ENCODE measurements at regions not wholly inside any gene's neighbourhood (a gene's known extent, or its start where the extent isn't known, plus 50 kb on each side); places are given as distances from the start of the nearest gene placed in this dataset.

DNA sequence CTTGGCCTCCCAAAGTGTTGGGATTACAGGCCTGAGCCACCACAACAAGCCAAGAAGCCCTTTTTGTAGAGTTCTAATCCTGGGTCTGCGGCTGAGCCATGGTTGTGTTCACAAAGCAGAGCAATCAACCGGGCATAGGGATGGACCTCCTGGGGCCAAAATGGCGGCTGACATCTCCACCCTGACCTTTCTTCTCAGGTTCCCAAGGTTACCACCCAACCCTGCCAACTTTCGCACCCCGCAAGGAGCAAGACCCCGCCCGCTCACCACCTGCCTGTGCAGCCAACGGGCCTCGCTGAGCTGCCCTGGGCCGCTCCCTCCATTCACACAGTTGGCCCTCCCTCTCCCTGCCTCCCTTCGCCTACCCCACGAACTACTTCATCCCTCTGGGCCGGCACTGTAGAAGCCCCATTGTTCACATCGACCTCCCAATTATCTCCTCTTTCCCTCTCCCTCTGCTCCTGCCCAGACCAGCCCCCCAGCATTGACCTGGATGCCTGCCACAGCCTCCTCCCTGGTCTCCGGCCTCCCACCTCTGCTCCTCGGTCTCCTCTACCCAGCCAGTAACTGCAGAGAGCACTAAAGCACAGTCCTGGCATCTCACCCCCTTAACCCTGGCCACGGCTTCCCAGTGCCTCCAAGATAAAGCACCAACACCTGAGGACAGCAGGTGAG, 62.0 kb upstream of the TFRC start:
- Mint-ChIP-seq H3K27me3 (ENCODE audit: insufficient read depth) (peaks cover 6% of the 10 kb centered on the region), H3K4me1 (peaks cover 5% of the 10 kb centered on the region), H3K9me3 (peaks cover 14% of the 10 kb centered on the region), H3K4me3 (no peak overlapping the region), H3K27ac (no peak overlapping the region), H3K36me3 (ENCODE audit: low read depth) (no peaks in the 10 kb centered on the region)
- H3K27ac ChIP-seq (ENCODE audit: low read depth, low read length) = no peak overlapping the region
- DNase-seq = no peak
- no peak overlapping the region for H3K4me3 ChIP-seq (ENCODE audit: low read length)
- H3K9ac ChIP-seq (ENCODE audit: extremely low read depth, low read length, poor library complexity, severe bottlenecking) = no peak overlapping the region
- no peaks in the 10 kb centered on the region for H3K9me3 ChIP-seq (ENCODE audit: control insufficient read depth, low read length)
- no peaks in the 10 kb centered on the region for H3K4me1 ChIP-seq (ENCODE audit: control insufficient read depth, insufficient read depth, low read length)
- H3K36me3 ChIP-seq (ENCODE audit: control insufficient read depth, insufficient read depth, low read length) = no peaks in the 10 kb centered on the region
- TF ChIP-seq, protein P1, sequence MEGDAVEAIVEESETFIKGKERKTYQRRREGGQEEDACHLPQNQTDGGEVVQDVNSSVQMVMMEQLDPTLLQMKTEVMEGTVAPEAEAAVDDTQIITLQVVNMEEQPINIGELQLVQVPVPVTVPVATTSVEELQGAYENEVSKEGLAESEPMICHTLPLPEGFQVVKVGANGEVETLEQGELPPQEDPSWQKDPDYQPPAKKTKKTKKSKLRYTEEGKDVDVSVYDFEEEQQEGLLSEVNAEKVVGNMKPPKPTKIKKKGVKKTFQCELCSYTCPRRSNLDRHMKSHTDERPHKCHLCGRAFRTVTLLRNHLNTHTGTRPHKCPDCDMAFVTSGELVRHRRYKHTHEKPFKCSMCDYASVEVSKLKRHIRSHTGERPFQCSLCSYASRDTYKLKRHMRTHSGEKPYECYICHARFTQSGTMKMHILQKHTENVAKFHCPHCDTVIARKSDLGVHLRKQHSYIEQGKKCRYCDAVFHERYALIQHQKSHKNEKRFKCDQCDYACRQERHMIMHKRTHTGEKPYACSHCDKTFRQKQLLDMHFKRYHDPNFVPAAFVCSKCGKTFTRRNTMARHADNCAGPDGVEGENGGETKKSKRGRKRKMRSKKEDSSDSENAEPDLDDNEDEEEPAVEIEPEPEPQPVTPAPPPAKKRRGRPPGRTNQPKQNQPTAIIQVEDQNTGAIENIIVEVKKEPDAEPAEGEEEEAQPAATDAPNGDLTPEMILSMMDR (conservative IDR thresholded peaks at IDR 0.05) = no peak
- no peaks in the 10 kb centered on the region for H3K27me3 ChIP-seq (ENCODE audit: control insufficient read depth, insufficient read depth, low read length, poor library complexity, severe bottlenecking)
- 90 to 93% methylated on average over 10 to 17 of the region's 17 CpGs for WGBS, 2 experiments (ENCODE audit: insufficient coverage in 1 of 2, insufficient read length in 1 of 2)

DNA sequence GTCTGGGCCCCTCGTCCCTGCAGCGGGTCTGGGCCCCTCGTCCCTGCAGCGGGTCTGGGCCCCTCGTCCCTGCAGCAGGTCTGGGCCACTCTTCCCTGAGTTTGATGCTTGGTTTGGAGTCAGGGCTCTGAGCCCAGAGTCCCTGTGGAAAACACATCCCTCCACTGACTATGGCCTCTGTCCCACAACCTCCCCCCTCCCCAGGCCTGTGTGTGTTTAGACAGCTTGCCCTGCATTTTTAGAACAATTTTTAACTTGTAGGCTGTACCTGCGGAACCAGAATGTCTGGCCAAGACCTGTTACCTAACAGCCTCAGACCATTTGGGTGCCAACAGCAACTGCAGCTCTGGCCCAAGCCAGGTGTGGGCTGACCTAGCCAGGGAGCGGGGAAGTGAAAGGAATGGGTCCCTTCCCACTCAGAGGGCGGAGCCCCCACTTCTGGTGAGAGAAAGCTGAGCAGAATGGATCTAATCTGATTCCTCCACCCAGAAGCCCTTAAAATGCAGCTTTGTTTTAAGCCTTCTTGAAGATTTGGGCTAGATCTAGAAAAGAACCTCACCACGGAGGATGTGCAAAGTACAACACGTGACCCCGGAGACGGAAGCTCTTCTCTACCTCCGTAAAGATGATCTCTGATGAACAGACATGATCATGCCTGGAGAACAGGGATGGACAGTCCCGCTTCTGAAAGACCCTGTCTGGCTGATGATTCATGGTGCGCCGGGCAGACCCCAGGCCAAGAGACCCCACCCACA, 60.5 kb upstream of the TFRC start:
- Histone ChIP-seq H3K4me3 (ENCODE audit: low read length) (no peak overlapping the region), H3K27me3 (ENCODE audit: control insufficient read depth, insufficient read depth, low read length, poor library complexity, severe bottlenecking) (no peaks in the 10 kb centered on the region), H3K27ac (ENCODE audit: low read depth, low read length) (no peak overlapping the region), H3K4me1 (ENCODE audit: control insufficient read depth, insufficient read depth, low read length) (no peaks in the 10 kb centered on the region), H3K9me3 (ENCODE audit: control insufficient read depth, low read length) (no peaks in the 10 kb centered on the region), H3K36me3 (ENCODE audit: control insufficient read depth, insufficient read depth, low read length) (no peaks in the 10 kb centered on the region), H3K9ac (ENCODE audit: extremely low read depth, low read length, poor library complexity, severe bottlenecking) (no peak overlapping the region)
- no peaks in the 10 kb centered on the region for H3K36me3 Mint-ChIP-seq (ENCODE audit: low read depth)
- DNase-seq = peak; percentile 53
- TF ChIP-seq, protein P1 (conservative IDR thresholded peaks at IDR 0.05) = no peak
- no peak overlapping the region for H3K27ac Mint-ChIP-seq
- peaks cover 6% of the 10 kb centered on the region for H3K9me3 Mint-ChIP-seq
- peaks cover 6% of the 10 kb centered on the region for H3K4me1 Mint-ChIP-seq
- peaks cover 6% of the 10 kb centered on the region for H3K27me3 Mint-ChIP-seq (ENCODE audit: insufficient read depth)
- no peak overlapping the region for H3K4me3 Mint-ChIP-seq
- 90 to 91% methylated on average over 12 to 16 of the region's 16 CpGs for WGBS, 2 experiments (ENCODE audit: insufficient coverage in 1 of 2, insufficient read length in 1 of 2)

DNA sequence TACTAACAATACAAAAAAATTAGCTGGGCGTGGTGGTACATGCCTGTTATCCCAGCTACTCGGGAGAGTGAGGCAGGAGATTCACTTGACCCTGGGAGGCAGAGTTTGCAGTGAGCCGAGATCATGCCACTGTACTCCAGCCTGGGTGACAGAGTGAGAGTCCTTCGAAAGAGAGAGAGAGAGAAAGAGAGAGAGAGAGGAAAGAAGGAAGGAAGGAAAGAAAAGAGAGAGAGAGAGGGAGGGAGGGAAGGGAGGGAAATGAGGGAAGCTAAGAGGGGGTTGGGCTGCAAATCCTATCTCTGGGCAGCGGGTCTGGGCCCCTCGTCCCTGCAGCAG, 59.9 kb upstream of the TFRC start:
- H3K4me3 ChIP-seq (ENCODE audit: low read length) = no peak overlapping the region
- H3K27ac ChIP-seq (ENCODE audit: low read depth, low read length) = no peak overlapping the region
- no peak overlapping the region for H3K9ac ChIP-seq (ENCODE audit: extremely low read depth, low read length, poor library complexity, severe bottlenecking)
- H3K27me3 ChIP-seq (ENCODE audit: control insufficient read depth, insufficient read depth, low read length, poor library complexity, severe bottlenecking) = no peaks in the 10 kb centered on the region
- no peak overlapping the region for H3K27ac Mint-ChIP-seq
- H3K36me3 ChIP-seq (ENCODE audit: control insufficient read depth, insufficient read depth, low read length) = no peaks in the 10 kb centered on the region
- H3K4me1 ChIP-seq (ENCODE audit: control insufficient read depth, insufficient read depth, low read length) = no peaks in the 10 kb centered on the region
- H3K27me3 Mint-ChIP-seq (ENCODE audit: insufficient read depth) = peaks cover 6% of the 10 kb centered on the region
- DNase-seq = no peak
- peaks cover 6% of the 10 kb centered on the region for H3K9me3 Mint-ChIP-seq
- H3K36me3 Mint-ChIP-seq (ENCODE audit: low read depth) = no peaks in the 10 kb centered on the region
- H3K4me1 Mint-ChIP-seq = peaks cover 6% of the 10 kb centered on the region
- TF ChIP-seq, protein P1 (conservative IDR thresholded peaks at IDR 0.05) = no peak
- WGBS, 2 experiments (ENCODE audit: insufficient coverage in 1 of 2, insufficient read length in 1 of 2) = 79 to 88% methylated on average over 6 of the region's 6 CpGs
- no peaks in the 10 kb centered on the region for H3K9me3 ChIP-seq (ENCODE audit: control insufficient read depth, low read length)
- no peak overlapping the region for H3K4me3 Mint-ChIP-seq
